ENCODE measurements at regions not wholly inside any gene's neighbourhood (a gene's known extent, or its start where the extent isn't known, plus 50 kb on each side); places are given as distances from the start of the nearest gene placed in this dataset.
"Not testable (repeated sequence)": the region's sequence is repeated elsewhere in the genome, so short reads cannot be mapped to it uniquely, and the experiment has no call there.

- DNase-seq (ENCODE audit: low read depth in 2 of 3, low spot score in 1 of 3), result not testable (repeated sequence)
Measured at GRCh38 chr21:19493437-19494241, 1090.1 kb upstream of the TMPRSS15 start.

GRCh38 chr21:19501115-19501514, 1097.5 kb upstream of the TMPRSS15 start:
- no peak for DNase-seq (ENCODE audit: low read depth in 2 of 3, low spot score in 1 of 3)

GRCh38 chr21:19507682-19508260, 1104.2 kb upstream of the TMPRSS15 start:
- no peak for DNase-seq (ENCODE audit: low read depth in 2 of 3, low spot score in 1 of 3)

GRCh38 chr21:19508442-19508841, 1104.9 kb upstream of the TMPRSS15 start:
- no peak for DNase-seq (ENCODE audit: low read depth in 2 of 3, low spot score in 1 of 3)

GRCh38 chr21:19508844-19509243, 1105.3 kb upstream of the TMPRSS15 start:
- no peak for DNase-seq (ENCODE audit: low read depth in 2 of 3, low spot score in 1 of 3)

GRCh38 chr21:19510057-19510456, 1106.5 kb upstream of the TMPRSS15 start:
- DNase-seq (ENCODE audit: low read depth in 2 of 3, low spot score in 1 of 3), result no peak

GRCh38 chr21:19510653-19511052, 1107.1 kb upstream of the TMPRSS15 start:
- no peak for DNase-seq (ENCODE audit: low read depth in 2 of 3, low spot score in 1 of 3)

GRCh38 chr21:19522381-19522780, 1118.8 kb upstream of the TMPRSS15 start:
- DNase-seq (ENCODE audit: low read depth in 2 of 3, low spot score in 1 of 3), result no peak

GRCh38 chr21:19523061-19523460, 1119.5 kb upstream of the TMPRSS15 start:
- DNase-seq (ENCODE audit: low read depth in 2 of 3, low spot score in 1 of 3), result no peak

- no peak for DNase-seq (ENCODE audit: low read depth in 2 of 3, low spot score in 1 of 3)
Measured at GRCh38 chr21:19523746-19524145, 1120.2 kb upstream of the TMPRSS15 start.

- no peak for DNase-seq (ENCODE audit: low read depth in 2 of 3, low spot score in 1 of 3)
Measured at GRCh38 chr21:19529031-19529430, 1125.4 kb upstream of the TMPRSS15 start.

GRCh38 chr21:19535356-19535755, 1131.8 kb upstream of the TMPRSS15 start:
- no peak for DNase-seq (ENCODE audit: low read depth in 2 of 3, low spot score in 1 of 3)

GRCh38 chr21:19537116-19537515, 1133.5 kb upstream of the TMPRSS15 start:
- no peak for DNase-seq (ENCODE audit: low read depth in 2 of 3, low spot score in 1 of 3)

GRCh38 chr21:19540287-19540686, 1136.7 kb upstream of the TMPRSS15 start:
- no peak for DNase-seq (ENCODE audit: low read depth in 2 of 3, low spot score in 1 of 3)

- DNase-seq (ENCODE audit: low read depth in 2 of 3, low spot score in 1 of 3), result no peak
Measured at GRCh38 chr21:19541602-19542001, 1138.0 kb upstream of the TMPRSS15 start.

GRCh38 chr21:19544493-19544892, 1140.9 kb upstream of the TMPRSS15 start:
- DNase-seq (ENCODE audit: low read depth in 2 of 3, low spot score in 1 of 3), result not testable (repeated sequence)

GRCh38 chr21:19547951-19548840, 1144.6 kb upstream of the TMPRSS15 start:
- no peak for DNase-seq (ENCODE audit: low read depth in 2 of 3, low spot score in 1 of 3)

- DNase-seq (ENCODE audit: low read depth in 2 of 3, low spot score in 1 of 3), result no peak
Measured at GRCh38 chr21:19553919-19554615, 1150.5 kb upstream of the TMPRSS15 start.

GRCh38 chr21:19557046-19557445, 1153.5 kb upstream of the TMPRSS15 start:
- no peak for DNase-seq (ENCODE audit: low read depth in 2 of 3, low spot score in 1 of 3)

- DNase-seq (ENCODE audit: low read depth in 2 of 3, low spot score in 1 of 3), result no peak
Measured at GRCh38 chr21:19557488-19557887, 1153.9 kb upstream of the TMPRSS15 start.

- DNase-seq (ENCODE audit: low read depth in 2 of 3, low spot score in 1 of 3), result no peak
Measured at GRCh38 chr21:19565587-19565986, 1162.0 kb upstream of the TMPRSS15 start.
